GM12872 (cell line): ENCODE measurements at regions not wholly inside any gene's neighbourhood (a gene's known extent, or its start where the extent isn't known, plus 50 kb on each side); places are given as distances from the start of the nearest gene placed in this dataset.
A peak's percentile ranks its signal among the peaks of the same experiment; 100 is the strongest.

ENCODE experiments used
- TF ChIP-seq, protein P1 (sequence below): IDR thresholded peaks from 3 replicates; pipeline ENCODE4 v1.5.1; 2011; ENCODE audit warnings: low read depth, mild to moderate bottlenecking, low read length, moderate library complexity; ENCODE audit not compliant: insufficient read depth

DNA sequence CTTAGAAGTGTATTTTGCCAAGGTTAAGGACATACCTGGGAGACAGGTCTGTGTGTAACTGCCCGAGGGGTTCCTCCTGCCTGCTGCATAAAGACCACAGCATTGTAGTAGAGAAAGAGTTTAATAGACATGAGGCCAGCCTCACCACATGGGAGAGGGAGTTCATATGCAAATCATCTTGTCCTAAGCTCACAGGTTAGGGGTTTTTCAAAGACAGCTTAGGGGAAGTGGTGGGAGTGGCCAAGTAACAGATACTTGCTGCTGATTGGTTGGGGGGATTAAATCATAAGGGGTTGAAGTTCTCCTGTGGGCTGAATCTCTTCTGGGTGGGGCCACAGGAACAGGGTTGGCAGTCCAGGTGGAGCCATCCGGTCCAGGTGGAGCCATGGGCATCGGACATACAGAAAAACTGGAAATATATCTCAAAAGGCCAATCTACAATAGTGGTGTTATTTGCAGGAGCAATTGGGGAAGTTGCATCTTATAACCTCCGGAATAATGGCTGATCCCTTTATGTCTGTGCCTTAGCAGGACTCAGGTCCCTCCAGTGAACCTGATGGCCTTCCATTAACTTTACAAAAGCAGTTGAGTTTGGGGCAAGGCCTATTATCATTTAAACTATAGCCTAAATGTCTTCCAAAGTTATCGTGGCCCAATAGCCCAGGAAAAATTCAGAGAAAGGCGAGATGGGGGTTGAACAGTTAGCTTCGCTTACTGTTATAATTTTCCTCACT, 86.0 kb upstream of the MFGE8 start:
- TF ChIP-seq, protein P1, sequence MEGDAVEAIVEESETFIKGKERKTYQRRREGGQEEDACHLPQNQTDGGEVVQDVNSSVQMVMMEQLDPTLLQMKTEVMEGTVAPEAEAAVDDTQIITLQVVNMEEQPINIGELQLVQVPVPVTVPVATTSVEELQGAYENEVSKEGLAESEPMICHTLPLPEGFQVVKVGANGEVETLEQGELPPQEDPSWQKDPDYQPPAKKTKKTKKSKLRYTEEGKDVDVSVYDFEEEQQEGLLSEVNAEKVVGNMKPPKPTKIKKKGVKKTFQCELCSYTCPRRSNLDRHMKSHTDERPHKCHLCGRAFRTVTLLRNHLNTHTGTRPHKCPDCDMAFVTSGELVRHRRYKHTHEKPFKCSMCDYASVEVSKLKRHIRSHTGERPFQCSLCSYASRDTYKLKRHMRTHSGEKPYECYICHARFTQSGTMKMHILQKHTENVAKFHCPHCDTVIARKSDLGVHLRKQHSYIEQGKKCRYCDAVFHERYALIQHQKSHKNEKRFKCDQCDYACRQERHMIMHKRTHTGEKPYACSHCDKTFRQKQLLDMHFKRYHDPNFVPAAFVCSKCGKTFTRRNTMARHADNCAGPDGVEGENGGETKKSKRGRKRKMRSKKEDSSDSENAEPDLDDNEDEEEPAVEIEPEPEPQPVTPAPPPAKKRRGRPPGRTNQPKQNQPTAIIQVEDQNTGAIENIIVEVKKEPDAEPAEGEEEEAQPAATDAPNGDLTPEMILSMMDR: no peak

DNA sequence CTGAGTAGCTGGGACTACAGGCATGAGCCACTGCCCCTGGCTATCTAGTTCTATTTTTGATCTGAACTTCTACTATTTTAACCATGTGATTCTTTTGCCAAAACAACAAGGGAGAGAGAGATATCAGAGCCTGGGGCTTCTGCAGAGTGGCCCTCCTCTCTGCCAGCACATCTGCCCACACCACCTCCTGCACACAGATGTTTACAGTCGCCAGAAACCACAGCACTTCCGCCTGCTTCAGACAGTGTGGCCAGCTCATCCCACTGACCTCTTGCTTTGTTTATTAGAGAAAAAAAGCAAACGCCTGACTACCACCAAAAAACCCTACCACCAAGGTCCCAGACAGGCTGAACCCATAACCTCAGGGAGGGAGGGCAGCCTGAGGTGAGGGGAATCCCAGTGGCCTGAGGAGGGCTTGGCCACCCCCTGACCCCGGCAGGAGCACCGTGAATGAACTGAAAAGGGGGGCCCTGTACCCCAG, 85.9 kb upstream of the ABHD2 start:
- TF ChIP-seq, protein P1: no peak

DNA sequence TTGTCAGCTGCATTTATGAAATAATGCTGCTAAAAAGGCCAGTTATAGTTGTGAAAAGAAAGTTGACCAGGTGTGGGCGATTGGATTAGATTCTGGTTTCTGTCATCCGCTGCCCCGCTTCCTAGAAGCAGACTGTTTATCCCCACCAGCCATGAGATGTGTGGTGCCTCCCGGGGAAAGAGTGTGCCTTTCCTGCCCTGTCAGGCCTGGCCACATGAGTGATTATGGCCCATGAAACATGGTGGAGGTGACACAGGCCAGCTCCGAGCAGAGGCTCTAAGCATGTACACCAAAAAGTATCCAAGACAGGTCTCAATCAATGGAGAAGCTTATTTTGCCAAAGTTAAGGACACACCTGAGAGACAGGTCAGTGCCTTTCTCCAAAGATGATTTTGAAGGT, 85.4 kb upstream of the ABHD2 start:
- TF ChIP-seq, protein P1: no peak

DNA sequence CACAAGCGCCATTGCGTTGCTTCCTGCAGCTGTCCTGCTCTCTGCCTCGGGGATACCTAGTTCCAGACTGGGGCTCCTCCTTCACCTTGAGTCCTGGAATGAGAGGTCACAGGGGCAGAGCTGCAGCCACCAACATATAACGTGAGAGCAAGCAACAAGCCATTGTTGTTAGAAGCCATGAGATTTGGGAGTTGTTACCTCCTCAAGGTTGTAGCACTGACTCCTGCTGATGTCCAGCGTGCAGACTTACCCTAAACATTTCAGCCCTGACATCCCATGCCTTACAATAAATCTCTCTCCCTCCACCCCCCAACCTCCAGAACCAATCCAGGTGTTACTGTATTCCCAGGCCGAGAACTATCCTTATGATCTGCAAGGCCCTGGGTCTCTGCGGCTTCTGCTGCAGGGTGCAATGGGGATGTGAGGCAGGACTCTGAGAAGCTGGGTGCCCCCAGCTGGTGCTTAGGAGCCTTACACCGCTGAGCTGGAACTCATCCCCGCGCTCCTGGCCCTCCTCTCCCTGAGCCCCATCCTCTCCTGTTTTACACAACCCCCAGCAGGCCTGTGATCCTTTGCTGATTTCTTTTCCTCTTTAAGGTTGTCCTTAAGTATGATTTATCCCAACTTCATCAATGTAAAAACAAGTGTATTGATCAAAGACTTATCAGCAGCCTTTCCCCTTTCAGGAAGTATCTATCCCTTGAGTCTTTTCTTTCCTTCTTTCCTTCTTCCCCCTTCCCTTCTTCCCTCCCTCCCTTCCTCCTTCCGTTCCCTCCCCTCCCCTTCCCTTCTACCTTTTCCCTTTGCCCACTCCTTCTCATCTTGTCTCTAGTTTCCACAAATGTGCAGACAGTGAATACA, 84.2 kb upstream of the ABHD2 start:
- TF ChIP-seq, protein P1: peak; percentile 58; the same call in 2 of the 3 replicates

- TF ChIP-seq, protein P1: no peak
Measured at GRCh38 chr15:89004726-89005030, 83.6 kb upstream of the ABHD2 start.

- TF ChIP-seq, protein P1: no peak
Measured at GRCh38 chr15:89007989-89008388, 80.3 kb upstream of the ABHD2 start.

- TF ChIP-seq, protein P1: no peak
Measured at GRCh38 chr15:89009080-89009479, 79.2 kb upstream of the ABHD2 start.
